SU-DHL-6 (cell line): ENCODE measurements at regions not wholly inside any gene's neighbourhood (a gene's known extent, or its start where the extent isn't known, plus 50 kb on each side); places are given as distances from the start of the nearest gene placed in this dataset.

Experiments used
- H2AFZ ChIP-seq: fragments of 200-600 bp; sonication (generic); 2 replicates; pipeline ENCODE4 v1.6.1; 2014; ENCODE audit warnings: low read depth, mild to moderate bottlenecking, moderate library complexity, mixed read lengths, antibody characterized with exemption, low read length; ENCODE audit not compliant: severe bottlenecking
- H3F3A ChIP-seq: fragments of 200-600 bp; shearing (Covaris generic); 2 replicates; pipeline ENCODE4 v1.6.0; 2016; ENCODE audit warnings: antibody characterized with exemption, mild to moderate bottlenecking; ENCODE audit not compliant: insufficient read depth
- H3K27ac ChIP-seq: fragments of 200-600 bp; sonication (generic); 2 replicates; pipeline ENCODE4 v1.5.1; 2016; ENCODE audit warnings: low read depth, mild to moderate bottlenecking, low read length, moderate library complexity, mixed read lengths
- H3K27me3 ChIP-seq: fragments of 200-600 bp; sonication (generic), shearing (Covaris generic); 2 replicates; pipeline ENCODE4 v1.6.0; 2014; ENCODE audit warnings: mild to moderate bottlenecking, low read length
- H3K36me3 ChIP-seq: fragments of 200-600 bp; sonication (generic); 2 replicates; pipeline ENCODE4 v1.6.1; 2014; ENCODE audit warnings: mild to moderate bottlenecking, low read length, mixed read lengths
- H3K4me2 ChIP-seq: fragments of 300-600, 200-600 bp; shearing (Covaris generic), sonication (generic); 2 replicates; pipeline ENCODE4 v1.6.0; 2014; ENCODE audit warnings: low read length, low read depth, mild to moderate bottlenecking; ENCODE audit not compliant: poor library complexity, severe bottlenecking
- H3K4me3 ChIP-seq: fragments of 200-600 bp; sonication (generic); 2 replicates; pipeline ENCODE4 v1.5.1; 2014; ENCODE audit warnings: antibody characterized with exemption, low read length, mild to moderate bottlenecking, mixed read lengths; ENCODE audit not compliant: insufficient read depth, poor library complexity, severe bottlenecking
- H3K79me2 ChIP-seq: fragments of 200-600 bp; sonication (generic); 2 replicates; pipeline ENCODE4 v1.6.1; 2014; ENCODE audit warnings: mild to moderate bottlenecking, low read length, moderate library complexity; ENCODE audit not compliant: insufficient read depth
- H3K9ac ChIP-seq: fragments of 200-600 bp; sonication (generic); 2 replicates; pipeline ENCODE4 v1.7.0; 2014; ENCODE audit warnings: mild to moderate bottlenecking, low read length
- H3K9me2 ChIP-seq: fragments of 200-600 bp; sonication (generic); replicated peaks from 2 replicates; pipeline ENCODE4 v1.6.1; 2014; ENCODE audit warnings: low read length; ENCODE audit not compliant: insufficient read depth
- H3K9me3 ChIP-seq: fragments of 200-600 bp; sonication (generic); 2 replicates; pipeline ENCODE4 v1.6.1; 2014; ENCODE audit warnings: low read length, mixed read lengths; ENCODE audit not compliant: insufficient read depth
- H4K20me1 ChIP-seq: fragments of 200-600 bp; sonication (generic); 2 replicates; pipeline ENCODE4 v1.6.1; 2014; ENCODE audit warnings: low read depth, mild to moderate bottlenecking, antibody characterized with exemption, low read length, moderate library complexity, mixed read lengths
- EZH2phosphoT487 ChIP-seq: fragments of 200-600 bp; sonication (generic), shearing (Covaris generic); conservative IDR thresholded peaks from 2 replicates; pipeline ENCODE4 v1.6.1; 2018; ENCODE audit warnings: mild to moderate bottlenecking, antibody characterized with exemption, low read length, moderate library complexity, mixed read lengths
- TF ChIP-seq, protein P1 (sequence below): fragments of 200-600 bp; sonication (generic); IDR thresholded peaks from one replicate; pipeline ENCODE4 v1.5.1; 2017; ENCODE audit warnings: antibody characterized with exemption, mild to moderate bottlenecking, low read length, moderate library complexity; ENCODE audit not compliant: insufficient read depth, poor library complexity, severe bottlenecking

DNA sequence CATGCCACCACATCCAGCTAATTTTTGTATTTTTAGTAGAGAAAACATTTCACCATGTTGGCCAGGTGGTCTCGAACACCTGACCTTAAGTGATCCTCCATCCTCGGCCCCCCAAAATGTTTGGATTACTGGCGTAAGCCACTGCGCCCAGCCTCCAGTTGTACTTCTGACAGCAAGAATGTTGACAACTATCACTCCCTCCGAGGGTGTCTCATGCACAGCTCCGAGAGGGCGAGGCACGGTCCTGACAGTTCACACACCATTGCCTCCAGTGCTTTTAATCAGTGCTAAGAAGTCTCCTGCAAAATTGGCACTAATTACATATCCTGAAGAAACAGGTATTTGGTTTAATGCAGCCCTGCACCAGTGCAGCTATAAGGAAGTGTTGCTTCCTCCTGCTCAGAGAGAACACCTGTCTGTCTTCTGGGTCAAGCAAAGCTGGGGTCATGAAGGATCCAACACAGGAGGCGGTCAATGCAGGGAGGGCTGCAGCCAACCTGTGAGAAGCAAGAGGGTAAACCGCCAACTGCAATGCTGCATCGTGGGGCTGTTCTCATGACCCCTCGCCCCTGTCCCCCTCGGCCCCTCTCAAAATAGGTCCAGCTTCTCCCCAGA lies 184.0 kb downstream of the MED10 start:
- Histone ChIP-seq H3K9me2 (no peaks in the 10 kb centered on the region; the same call in 1 of the 2 replicates), H3F3A (peaks cover 9% of the 10 kb centered on the region; the same call in 1 of the 2 replicates), H2AFZ (no peak overlapping the region), H3K4me3 (no peak overlapping the region), H3K36me3 (no peaks in the 10 kb centered on the region), H3K27me3 (no peaks in the 10 kb centered on the region), H3K79me2 (no peaks in the 10 kb centered on the region), H3K27ac (no peak overlapping the region), H3K9ac (no peak overlapping the region), H3K9me3 (no peaks in the 10 kb centered on the region), H3K4me2 (peak overlapping the region; percentile 13), H4K20me1 (no peaks in the 10 kb centered on the region)
- TF ChIP-seq, protein P1, sequence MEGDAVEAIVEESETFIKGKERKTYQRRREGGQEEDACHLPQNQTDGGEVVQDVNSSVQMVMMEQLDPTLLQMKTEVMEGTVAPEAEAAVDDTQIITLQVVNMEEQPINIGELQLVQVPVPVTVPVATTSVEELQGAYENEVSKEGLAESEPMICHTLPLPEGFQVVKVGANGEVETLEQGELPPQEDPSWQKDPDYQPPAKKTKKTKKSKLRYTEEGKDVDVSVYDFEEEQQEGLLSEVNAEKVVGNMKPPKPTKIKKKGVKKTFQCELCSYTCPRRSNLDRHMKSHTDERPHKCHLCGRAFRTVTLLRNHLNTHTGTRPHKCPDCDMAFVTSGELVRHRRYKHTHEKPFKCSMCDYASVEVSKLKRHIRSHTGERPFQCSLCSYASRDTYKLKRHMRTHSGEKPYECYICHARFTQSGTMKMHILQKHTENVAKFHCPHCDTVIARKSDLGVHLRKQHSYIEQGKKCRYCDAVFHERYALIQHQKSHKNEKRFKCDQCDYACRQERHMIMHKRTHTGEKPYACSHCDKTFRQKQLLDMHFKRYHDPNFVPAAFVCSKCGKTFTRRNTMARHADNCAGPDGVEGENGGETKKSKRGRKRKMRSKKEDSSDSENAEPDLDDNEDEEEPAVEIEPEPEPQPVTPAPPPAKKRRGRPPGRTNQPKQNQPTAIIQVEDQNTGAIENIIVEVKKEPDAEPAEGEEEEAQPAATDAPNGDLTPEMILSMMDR, result no peak
- no peak for TF ChIP-seq EZH2phosphoT487

DNA sequence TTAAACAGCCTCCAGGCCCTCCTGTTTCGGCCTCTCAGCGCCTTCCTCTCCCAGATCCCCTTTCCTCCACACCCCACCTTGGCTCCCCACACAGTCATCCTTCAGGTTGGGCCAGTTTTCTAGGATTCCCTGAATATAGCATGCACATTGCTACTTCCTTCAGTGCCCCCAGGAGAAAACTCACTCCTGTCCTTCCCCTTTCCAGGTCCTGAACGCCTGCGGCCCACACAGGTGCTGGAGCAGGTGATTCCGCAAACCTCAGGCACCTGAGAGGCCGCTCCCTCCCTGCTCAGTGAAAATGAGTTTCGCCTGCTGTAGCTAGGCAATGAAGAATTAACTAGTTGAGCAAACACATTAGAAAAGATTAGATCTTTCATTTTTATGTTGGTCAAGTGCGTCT lies 185.0 kb downstream of the MED10 start:
- no peak overlapping the region for H3K4me2 ChIP-seq
- H3K9me3 ChIP-seq, result no peaks in the 10 kb centered on the region
- H3K9me2 ChIP-seq, result no peaks in the 10 kb centered on the region; the same call in 1 of the 2 replicates
- no peak overlapping the region for H3K27ac ChIP-seq
- no peak overlapping the region for H2AFZ ChIP-seq
- H4K20me1 ChIP-seq, result no peaks in the 10 kb centered on the region
- no peak for TF ChIP-seq EZH2phosphoT487
- TF ChIP-seq, protein P1, result no peak
- H3K9ac ChIP-seq, result no peak overlapping the region
- H3F3A ChIP-seq, result peaks cover 12% of the 10 kb centered on the region
- no peaks in the 10 kb centered on the region for H3K79me2 ChIP-seq
- H3K36me3 ChIP-seq, result no peaks in the 10 kb centered on the region
- H3K4me3 ChIP-seq, result no peak overlapping the region
- no peaks in the 10 kb centered on the region for H3K27me3 ChIP-seq

DNA sequence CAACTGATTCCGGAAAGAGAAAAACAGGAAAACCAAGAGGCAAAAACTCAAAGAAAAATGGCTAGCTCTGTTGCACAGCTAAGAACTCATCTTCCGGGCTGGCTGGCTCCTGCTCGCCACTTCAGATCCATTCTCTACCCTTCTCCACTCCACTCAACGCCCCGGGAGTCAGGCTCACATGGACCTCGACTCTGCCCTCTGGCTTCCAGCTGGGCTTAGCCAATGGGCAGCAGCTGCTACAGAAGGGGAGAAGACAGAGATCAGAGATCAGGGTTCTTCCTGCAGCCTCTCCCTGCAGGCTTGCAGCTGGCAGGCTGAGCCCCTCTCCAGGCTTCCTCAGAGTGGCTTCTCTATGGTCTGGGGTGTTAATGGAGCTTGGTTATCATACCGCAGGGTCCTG lies 187.5 kb downstream of the MED10 start:
- Histone ChIP-seq H3K4me3 (no peak overlapping the region), H3K36me3 (no peaks in the 10 kb centered on the region), H3F3A (peaks cover 19% of the 10 kb centered on the region), H3K9ac (no peak overlapping the region), H3K9me2 (no peaks in the 10 kb centered on the region), H3K4me2 (no peak overlapping the region), H3K27ac (no peak overlapping the region), H3K9me3 (no peaks in the 10 kb centered on the region), H4K20me1 (no peaks in the 10 kb centered on the region), H3K79me2 (no peaks in the 10 kb centered on the region), H2AFZ (no peak overlapping the region), H3K27me3 (no peaks in the 10 kb centered on the region)
- TF ChIP-seq, protein P1, result no peak
- no peak for TF ChIP-seq EZH2phosphoT487
